Endothelial cell of umbilical vein (primary cell): ENCODE measurements at regions not wholly inside any gene's neighbourhood (a gene's known extent, or its start where the extent isn't known, plus 50 kb on each side); places are given as distances from the start of the nearest gene placed in this dataset.

Source experiments
- BruUV-seq: library from RNA; stranded (reverse); fragments of 400-500 nt; replicated peaks from 2 replicates; lab custom pipeline; 2021; lab: Mats Ljungman, UMichigan
- CTCF ChIA-PET: fragments of 300-600, 350-600 bp; sonication (Branson Sonifier 250); formaldehyde crosslinking; loops from one replicate; lab custom pipeline; 2021; ENCODE audit warnings: antibody characterized with exemption, inconsistent platforms; lab: Charles Lee
- POLR2A ChIA-PET: fragments of 300-600, 350-600 bp; sonication (Branson Sonifier 250); formaldehyde crosslinking; loops from one replicate; lab custom pipeline; 2021; ENCODE audit warnings: antibody characterized with exemption, inconsistent platforms; lab: Charles Lee
- DNase-seq: peaks from one replicate; pipeline ENCODE4 v3.0.0-alpha.2; 2011; ENCODE audit warnings: low read depth, low spot score
- FAIRE-seq: peaks from 2 replicates; lab custom pipeline; 2011; peaks lifted over from hg19 to GRCh38; lab: Jason Lieb, UNC
- H2AFZ ChIP-seq: 2 replicates; pipeline ENCODE4 v1.6.0; 2012; ENCODE audit warnings: low read depth, low read length, control low read depth, inconsistent platforms
- H3K27ac ChIP-seq: 2 replicates; pipeline ENCODE4 v1.5.1; 2011; ENCODE audit warnings: low read depth, mild to moderate bottlenecking, control low read depth, low read length, moderate library complexity; ENCODE audit not compliant: insufficient read depth
- H3K27me3 ChIP-seq, 2 experiments: 2 replicates each; pipeline versions ENCODE4 v1.6.0 to v1.6.1; 2011; ENCODE audit warnings: low read length in 2 of 2, mixed read lengths in 1 of 2; ENCODE audit not compliant: control insufficient read depth in 2 of 2, insufficient read depth in 2 of 2
- H3K36me3 ChIP-seq, 2 experiments: 2 replicates in 1 of 2; 3 replicates in 1 of 2; pipeline ENCODE4 v1.5.1; 2011; ENCODE audit warnings: low read length in 2 of 2, mild to moderate bottlenecking in 1 of 2, moderate library complexity in 1 of 2; ENCODE audit not compliant: control insufficient read depth in 2 of 2, insufficient read depth in 2 of 2; ENCODE audit errors: extremely low read depth in 1 of 2
- H3K4me1 ChIP-seq: 3 replicates; pipeline ENCODE4 v1.5.1; 2011; ENCODE audit warnings: mild to moderate bottlenecking, low read length; ENCODE audit not compliant: control insufficient read depth, insufficient read depth; ENCODE audit errors: extremely low read depth
- H3K4me2 ChIP-seq: 2 replicates; pipeline ENCODE4 v1.6.1; 2011; ENCODE audit warnings: low read length, control low read depth, mixed read lengths; ENCODE audit not compliant: insufficient read depth
- H3K4me3 ChIP-seq, 3 experiments: fragments of 200-600 bp in 1 of 3; sonication (generic), shearing (Covaris generic) in 1 of 3; replicated peaks in 1 of 3; 2 replicates each; pipeline ENCODE4 v1.5.1; 2011 to 2016; ENCODE audit warnings: control low read depth in 3 of 3, low read length in 3 of 3, mild to moderate bottlenecking in 2 of 3, inconsistent platforms in 1 of 3, low read depth in 1 of 3, moderate library complexity in 1 of 3; ENCODE audit not compliant: insufficient read depth in 1 of 3
- H3K79me2 ChIP-seq: 2 replicates; pipeline ENCODE4 v1.6.0; 2012; ENCODE audit warnings: low read length, inconsistent platforms; ENCODE audit not compliant: control insufficient read depth, insufficient read depth
- H3K9ac ChIP-seq: replicated peaks from 2 replicates; pipeline ENCODE3; 2011; ENCODE audit warnings: low read length, control low read depth; ENCODE audit not compliant: insufficient read depth; ENCODE audit errors: extremely low read depth
- H3K9me1 ChIP-seq: replicated peaks from 3 replicates; pipeline ENCODE4 v1.6.0; 2011; ENCODE audit warnings: mild to moderate bottlenecking, low read length; ENCODE audit not compliant: control insufficient read depth, insufficient read depth; ENCODE audit errors: extremely low read depth
- H3K9me3 ChIP-seq: replicated peaks from 2 replicates; pipeline ENCODE4 v1.5.1; 2012; ENCODE audit warnings: low read length, inconsistent platforms; ENCODE audit not compliant: control insufficient read depth, insufficient read depth
- H4K20me1 ChIP-seq: replicated peaks from 2 replicates; pipeline ENCODE3; 2011; ENCODE audit warnings: mild to moderate bottlenecking, low read length; ENCODE audit not compliant: control insufficient read depth, insufficient read depth; ENCODE audit errors: extremely low read depth
- CTCF ChIP-seq, 2 donors: IDR thresholded peaks; 1 replicate in 1 of 2; 2 replicates in 1 of 2; pipeline ENCODE4 v1.5.1; 2011; ENCODE audit warnings: low read length in 2 of 2, mild to moderate bottlenecking in 2 of 2, moderate library complexity in 2 of 2, control low read depth in 1 of 2, inconsistent platforms in 1 of 2, low read depth in 1 of 2; ENCODE audit not compliant: insufficient read depth in 1 of 2; ENCODE audit errors: extremely low read depth in 1 of 2
- EZH2 ChIP-seq: IDR thresholded peaks from 2 replicates; pipeline ENCODE4 v1.6.1; 2012; ENCODE audit warnings: borderline replicate concordance, low read depth, mild to moderate bottlenecking, moderate library complexity, low read length, inconsistent platforms; ENCODE audit not compliant: severe bottlenecking
- FOS ChIP-seq: IDR thresholded peaks from 2 replicates; pipeline ENCODE4 v1.6.1; 2011; ENCODE audit warnings: mild to moderate bottlenecking, low read length, moderate library complexity, borderline replicate concordance; ENCODE audit not compliant: insufficient read depth
- GATA2 ChIP-seq: IDR thresholded peaks from 2 replicates; pipeline ENCODE4 v1.7.0; 2011; ENCODE audit warnings: low read depth, mild to moderate bottlenecking, moderate library complexity, mixed read lengths, low read length; ENCODE audit not compliant: insufficient read length, insufficient read depth
- JUN ChIP-seq: IDR thresholded peaks from 2 replicates; pipeline ENCODE4 v1.6.1; 2011; ENCODE audit warnings: borderline replicate concordance, low read depth; ENCODE audit not compliant: insufficient read length, insufficient read depth
- MAX ChIP-seq: IDR thresholded peaks from 2 replicates; pipeline ENCODE4 v1.6.1; 2011; ENCODE audit not compliant: insufficient read depth, insufficient read length
- MYC ChIP-seq: IDR thresholded peaks from one replicate; pipeline ENCODE4 v1.6.1; 2011; ENCODE audit warnings: mild to moderate bottlenecking, low read depth, low read length
- POLR2A ChIP-seq: IDR thresholded peaks from 2 replicates; pipeline ENCODE4 v1.6.1; 2012; ENCODE audit warnings: low read depth, mild to moderate bottlenecking, control low read depth, low read length
- POLR2AphosphoS5 ChIP-seq: IDR thresholded peaks from 2 replicates; pipeline ENCODE4 v1.6.1; 2012; ENCODE audit warnings: low read depth, mild to moderate bottlenecking, control low read depth, low read length, moderate library complexity; ENCODE audit not compliant: insufficient read depth
- dilution Hi-C: fragments of 300-500 bp; cut with MboI; formaldehyde crosslinking; loops from one replicate; pipeline ENCODE4 v1.15.0; 2019; ENCODE audit warnings: low sequenced_read_pairs; ENCODE audit not compliant: extremely low pct_ligation_motif_present
- intact Hi-C: fragments of 100-400 bp; cut with micrococcal nuclease; formaldehyde crosslinking; loops from one replicate; pipeline ENCODE4 v1.10.0; 2022

GRCh38 chr2:106034325-106034724 lies 159.8 kb downstream of the UXS1 start:
- FAIRE-seq (no peak), DNase-seq (no peak)
- H4K20me1 ChIP-seq: no peaks in the 10 kb centered on the region
- no peak overlapping the region for H3K9ac ChIP-seq
- dilution Hi-C loops: no loop called here
- no peak overlapping the region for H3K4me3 ChIP-seq
- H3K79me2 ChIP-seq: no peaks in the 10 kb centered on the region
- H3K36me3 ChIP-seq: no peaks in the 10 kb centered on the region
- H2AFZ ChIP-seq: no peak overlapping the region
- H3K27me3 ChIP-seq: no peaks in the 10 kb centered on the region
- TF ChIP-seq MYC (no peak), GATA2 (no peak), CTCF (IDR thresholded peaks at IDR 0.05; ENCODE audit: extremely low read depth in 1 of 2, insufficient read depth in 1 of 2, low read depth in 1 of 2, low read length in 2 of 2) (no peak), FOS (no peak), MAX (no peak), EZH2 (no peak), POLR2A (no peak), POLR2AphosphoS5 (no peak), JUN (no peak)
- ChIA-PET POLR2A (no interaction called here), CTCF (no interaction called here)
- BruUV-seq: no TSS peak
- H3K9me1 ChIP-seq: no peaks in the 10 kb centered on the region
- no peak overlapping the region for H3K4me2 ChIP-seq
- no peaks in the 10 kb centered on the region for H3K4me1 ChIP-seq
- intact Hi-C loops: no loop called here
- no peak overlapping the region for H3K27ac ChIP-seq
- H3K9me3 ChIP-seq: no peaks in the 10 kb centered on the region
